ENCODE measurements at regions not wholly inside any gene's neighbourhood (a gene's known extent, or its start where the extent isn't known, plus 50 kb on each side); places are given as distances from the start of the nearest gene placed in this dataset.
A peak's percentile ranks its signal among the peaks of the same experiment; 100 is the strongest.

DNA sequence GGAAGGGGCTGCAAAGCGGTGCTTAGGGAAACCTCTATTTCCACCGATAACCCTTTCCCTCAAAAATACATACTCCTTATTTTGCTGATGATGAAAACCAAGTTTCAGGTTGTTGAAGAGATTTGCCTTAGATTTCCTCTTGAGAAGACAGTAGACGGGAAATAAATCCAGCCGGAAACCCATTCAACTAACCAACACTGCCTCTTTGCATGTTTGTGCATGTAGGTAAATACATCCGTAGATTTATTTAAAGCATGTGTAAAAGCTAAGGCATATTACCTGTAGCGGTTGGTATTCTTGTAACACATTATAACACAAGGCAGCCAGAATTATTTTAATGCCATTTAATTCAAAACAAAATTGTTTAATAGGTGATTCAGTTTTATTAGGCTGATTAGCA is 136.3 kb upstream of the SLC22A23 start:
- no peak for DNase-seq (ENCODE audit: low spot score)

DNA sequence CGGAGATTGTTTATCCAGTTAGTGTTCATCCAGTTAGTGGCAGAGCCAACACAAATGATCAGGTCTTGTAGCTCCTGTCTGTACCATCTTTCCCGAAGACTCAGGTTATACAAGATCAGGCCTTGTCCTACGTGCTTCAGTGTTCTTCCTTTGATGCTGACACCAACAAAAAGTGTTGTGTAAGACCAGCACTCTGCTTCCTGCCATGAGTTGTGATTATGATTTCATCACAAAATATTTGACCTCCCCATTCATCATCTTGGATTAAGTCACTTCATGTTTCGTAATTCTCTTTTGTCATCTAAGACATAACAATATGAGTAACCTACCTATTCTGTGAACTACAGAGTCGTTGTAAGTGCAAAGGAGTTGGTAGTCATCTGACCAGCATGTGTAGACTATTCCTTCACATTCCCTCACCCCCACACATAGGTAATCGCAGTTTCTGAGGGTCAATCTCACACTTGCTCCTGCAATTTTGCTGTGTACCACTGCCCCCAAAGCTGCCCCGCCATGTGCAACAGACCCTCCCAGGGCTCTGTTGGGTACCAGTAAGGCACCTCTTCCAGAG is 135.6 kb upstream of the SLC22A23 start:
- DNase-seq (ENCODE audit: low spot score), result peak; percentile 27

DNA sequence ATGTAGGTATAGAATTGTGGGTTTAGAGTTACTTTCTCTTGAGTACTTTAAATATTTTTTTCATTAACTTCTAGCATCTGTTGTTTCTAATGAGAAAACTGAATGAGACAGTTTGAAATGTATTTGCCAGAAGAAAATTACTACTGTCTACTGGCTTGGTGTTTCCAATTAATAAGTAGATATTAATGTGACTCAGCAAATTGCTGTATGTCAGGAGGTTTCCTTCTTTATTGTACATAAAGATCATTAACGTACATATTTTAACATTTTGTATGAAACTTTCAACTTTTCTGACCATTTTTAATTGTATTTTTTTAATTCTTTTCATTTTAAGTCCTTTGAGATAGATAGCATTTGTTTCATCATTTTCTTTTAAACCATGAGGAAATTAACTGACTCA is 135.1 kb upstream of the SLC22A23 start:
- DNase-seq (ENCODE audit: low spot score), result no peak

DNA sequence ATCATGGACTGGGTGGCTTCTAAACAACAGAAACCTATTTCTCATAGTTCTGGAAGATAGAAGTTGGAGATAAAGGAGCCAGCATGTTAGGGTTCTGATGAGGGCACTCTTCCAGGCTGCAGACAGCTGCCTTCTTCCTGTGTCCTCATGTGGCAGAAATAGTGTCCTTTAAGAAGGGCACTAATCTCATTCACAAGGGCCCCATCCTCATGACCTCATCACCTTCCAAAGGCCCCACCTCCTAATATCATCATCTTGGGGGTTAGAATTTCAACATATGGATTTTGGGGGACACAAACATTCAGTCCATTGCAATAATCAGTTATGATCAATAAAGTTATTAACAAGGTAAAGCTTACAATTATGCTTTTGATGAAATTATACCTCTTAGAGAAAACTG is 130.8 kb upstream of the SLC22A23 start:
- DNase-seq (ENCODE audit: low spot score), result no peak

DNA sequence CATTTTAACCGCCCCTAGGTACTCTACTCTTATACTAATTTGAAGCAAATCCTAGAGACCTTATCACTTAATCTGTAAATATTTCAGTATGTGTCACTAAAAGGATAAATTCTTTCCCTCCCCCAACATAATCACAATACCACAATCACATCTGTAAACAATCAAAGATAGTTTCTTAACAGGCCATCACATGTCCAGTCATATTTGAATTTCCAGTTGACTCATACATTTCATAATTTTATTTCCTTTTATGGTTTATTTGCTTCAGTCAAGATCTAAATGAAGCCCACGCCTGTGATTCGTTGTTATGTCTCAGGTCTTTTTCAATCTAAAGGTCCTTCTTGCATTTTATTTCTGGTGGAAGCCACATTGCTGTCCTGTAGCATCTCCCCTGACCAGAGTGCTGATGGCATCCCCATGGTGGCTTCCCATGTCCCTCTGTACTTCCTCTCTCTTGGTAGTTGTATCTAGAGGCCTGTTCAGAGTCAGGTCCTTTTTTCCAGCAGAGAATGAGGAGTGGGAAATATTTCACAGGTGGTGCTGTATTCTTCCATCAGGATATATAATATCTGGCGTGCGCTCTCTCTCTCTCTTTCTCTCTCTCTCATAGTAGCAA is 128.6 kb upstream of the SLC22A23 start:
- peak; percentile 11 for DNase-seq (ENCODE audit: low spot score)

DNA sequence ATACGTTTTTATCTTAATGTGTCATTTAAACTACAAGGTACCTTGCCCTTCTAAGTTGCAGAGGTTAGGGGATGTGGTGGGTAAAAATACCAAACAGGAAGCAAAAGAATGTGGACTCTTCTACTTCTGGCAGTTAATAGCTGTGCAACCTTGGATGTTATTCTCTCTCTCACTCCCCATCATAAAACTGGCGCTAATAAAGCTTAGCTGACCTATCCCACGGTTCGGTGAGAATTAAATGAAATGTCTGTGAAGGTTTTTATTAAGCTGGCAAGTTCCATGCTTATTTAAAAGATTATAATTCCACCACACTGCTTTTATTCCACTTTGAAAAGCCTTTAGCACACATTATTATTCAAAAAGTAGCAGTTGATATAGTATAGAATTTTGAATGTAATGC is 127.8 kb upstream of the SLC22A23 start:
- DNase-seq (ENCODE audit: low spot score), result no peak

DNA sequence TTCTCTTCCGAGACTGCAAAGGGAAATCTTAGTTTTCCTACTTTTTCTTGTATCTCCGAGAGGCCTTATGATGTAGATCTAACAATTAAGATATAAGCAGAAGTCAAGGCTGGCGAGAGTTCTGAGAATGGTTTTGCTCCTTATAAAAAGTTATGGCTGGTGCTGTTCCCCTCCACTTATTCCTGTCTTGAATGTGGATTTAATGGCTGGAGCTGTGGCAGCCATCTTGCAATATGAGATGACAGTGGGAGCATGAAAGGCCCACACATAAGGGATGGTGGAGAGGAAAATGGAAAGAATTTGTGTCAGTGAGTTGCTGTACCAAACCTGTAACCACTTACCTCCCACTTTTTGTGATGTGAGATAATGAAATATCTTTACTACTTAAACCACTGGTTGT is 124.6 kb upstream of the SLC22A23 start:
- no peak for DNase-seq (ENCODE audit: low spot score)

DNA sequence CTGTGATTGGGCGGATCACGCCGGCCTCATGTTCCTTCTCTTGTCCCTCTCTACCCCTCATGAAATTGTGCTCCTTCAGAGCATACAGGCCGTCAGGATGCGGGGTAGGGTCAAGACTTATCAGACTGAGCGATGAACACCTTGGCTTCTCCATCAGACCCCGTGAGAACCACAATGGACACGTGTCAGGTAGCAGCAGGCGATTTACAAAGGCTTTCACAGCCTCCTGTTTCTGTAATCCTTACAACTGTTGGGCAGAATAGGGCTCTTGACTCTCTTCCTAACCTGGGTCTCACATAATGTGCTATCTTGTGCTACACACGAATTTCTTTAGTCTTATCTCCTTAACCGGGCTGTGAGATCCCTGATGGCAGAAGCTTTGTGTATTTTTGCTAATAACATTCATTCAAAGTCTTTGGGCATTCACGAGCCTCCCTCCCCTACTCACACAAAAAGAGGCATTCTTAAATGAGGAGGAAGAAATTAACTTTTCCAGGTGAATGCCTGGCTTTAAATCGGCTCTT is 122.9 kb upstream of the SLC22A23 start:
- DNase-seq (ENCODE audit: low spot score), result no peak

DNA sequence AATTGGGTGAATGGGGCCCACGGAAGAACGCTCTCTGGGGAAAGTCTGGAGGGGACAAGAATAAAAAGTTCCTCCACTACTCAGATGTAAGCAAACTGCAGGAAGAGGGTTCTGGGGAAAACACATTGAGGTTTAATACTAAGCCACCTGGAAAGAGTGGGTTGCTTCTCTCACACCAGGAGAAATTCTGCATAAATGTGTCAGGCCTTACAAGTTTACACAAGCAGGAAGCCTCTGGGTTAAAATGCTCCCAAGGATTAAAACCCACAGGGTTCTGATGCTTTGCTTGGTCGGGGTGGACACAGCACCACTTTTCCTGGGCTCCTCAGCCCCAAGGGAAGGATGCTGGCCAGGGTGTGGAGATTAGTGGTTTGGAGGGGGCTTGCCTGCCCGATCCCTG is 122.1 kb upstream of the SLC22A23 start:
- DNase-seq (ENCODE audit: low spot score), result no peak

DNA sequence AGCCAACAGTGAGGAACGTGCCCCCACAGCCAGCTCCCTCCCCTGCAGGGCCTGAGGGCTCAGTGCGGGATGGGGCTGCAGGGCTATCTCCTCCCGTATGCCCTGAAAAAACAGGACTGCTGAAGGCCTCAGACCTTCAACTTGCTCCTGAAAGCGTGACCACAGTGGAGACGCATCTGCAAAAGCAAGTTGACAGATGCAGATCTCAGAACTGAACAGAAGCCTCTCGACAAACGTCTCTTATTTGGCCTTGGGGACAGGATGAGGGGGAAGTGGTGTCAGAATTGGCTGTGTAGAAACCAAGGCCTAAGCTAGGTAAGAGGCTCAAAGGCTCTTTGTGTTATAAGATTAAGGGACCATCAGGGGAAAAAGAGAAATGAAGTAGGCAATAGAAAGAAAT is 120.7 kb upstream of the SLC22A23 start:
- DNase-seq (ENCODE audit: low spot score), result no peak

DNA sequence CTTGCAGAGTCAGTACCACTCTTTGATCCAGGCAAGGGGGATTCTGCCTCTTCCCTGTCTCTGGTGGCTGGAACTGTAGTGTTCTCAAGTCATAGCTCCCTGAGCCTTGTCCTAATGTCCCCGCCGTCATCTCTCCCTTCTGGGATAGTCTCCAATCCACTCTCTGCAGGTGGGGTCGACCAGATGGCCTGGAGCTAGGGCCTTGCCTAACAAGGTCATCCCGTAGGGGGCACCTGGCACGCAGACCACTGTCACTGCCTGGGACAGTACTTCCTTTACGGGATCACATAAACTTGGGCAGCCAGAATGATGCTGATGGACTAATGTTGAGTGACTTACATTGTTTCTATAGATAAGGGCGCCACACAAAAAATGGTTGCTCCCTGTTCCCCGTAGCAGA is 118.9 kb upstream of the SLC22A23 start:
- no peak for DNase-seq (ENCODE audit: low spot score)

DNA sequence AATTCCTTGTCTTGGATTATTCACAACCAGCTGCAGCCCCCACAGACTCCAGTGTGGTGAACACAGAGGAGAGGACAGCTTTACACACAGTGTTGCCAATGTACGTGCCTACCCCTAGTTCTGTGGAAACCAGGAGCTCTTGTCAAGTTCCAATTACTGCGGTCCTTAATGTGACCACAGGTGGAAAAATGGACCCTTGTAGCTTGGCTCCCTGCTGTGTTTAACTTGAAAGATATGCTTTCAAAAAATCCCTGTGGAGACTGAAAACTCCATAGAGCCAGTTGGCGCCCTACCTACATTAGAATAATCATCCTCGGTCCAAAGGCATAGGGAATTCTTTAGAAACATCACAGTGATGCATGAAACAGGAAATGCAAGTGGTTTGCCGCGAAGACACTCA is 118.3 kb upstream of the SLC22A23 start:
- DNase-seq (ENCODE audit: low spot score), result no peak

DNA sequence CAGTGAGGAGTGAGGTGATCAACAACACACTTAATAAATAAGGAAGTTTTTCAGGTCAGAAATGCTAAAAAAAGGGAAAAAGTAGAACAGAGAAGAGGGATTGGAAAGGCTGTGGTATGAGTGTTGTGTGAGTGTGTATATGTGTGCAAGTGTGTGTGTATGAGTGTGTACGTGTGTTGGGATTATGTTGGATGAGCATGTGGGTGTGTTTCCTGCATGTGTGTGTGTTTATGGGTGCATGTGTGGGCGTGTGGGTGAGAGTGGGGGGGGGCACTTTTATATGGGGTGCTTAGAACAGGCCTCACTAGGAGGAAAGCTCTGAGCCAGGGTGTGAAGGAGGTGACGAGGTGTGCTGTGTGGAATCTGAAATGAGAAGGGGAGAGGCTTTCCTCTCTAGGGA is 116.8 kb upstream of the SLC22A23 start:
- no peak for DNase-seq (ENCODE audit: low spot score)

DNA sequence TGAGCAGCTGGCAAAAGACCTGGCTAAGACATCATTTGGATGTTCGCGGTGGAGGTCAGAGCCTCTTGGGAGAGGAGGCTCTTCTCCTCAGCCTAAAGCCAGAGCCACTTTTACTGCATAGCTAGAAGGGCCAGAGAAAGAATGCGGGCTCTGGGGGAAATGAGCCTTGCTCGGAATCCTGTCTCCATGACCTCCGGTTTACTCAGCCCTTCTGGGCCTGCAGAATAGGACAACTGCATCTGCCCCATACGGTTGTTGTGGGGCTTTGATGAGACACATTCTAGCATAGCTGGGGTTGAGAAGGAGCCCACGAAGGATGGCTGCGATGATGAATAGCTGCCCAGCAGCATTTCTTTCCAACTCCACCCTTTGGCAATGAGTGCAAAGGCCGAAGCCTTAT is 115.0 kb upstream of the SLC22A23 start:
- no peak for DNase-seq (ENCODE audit: low spot score)

DNA sequence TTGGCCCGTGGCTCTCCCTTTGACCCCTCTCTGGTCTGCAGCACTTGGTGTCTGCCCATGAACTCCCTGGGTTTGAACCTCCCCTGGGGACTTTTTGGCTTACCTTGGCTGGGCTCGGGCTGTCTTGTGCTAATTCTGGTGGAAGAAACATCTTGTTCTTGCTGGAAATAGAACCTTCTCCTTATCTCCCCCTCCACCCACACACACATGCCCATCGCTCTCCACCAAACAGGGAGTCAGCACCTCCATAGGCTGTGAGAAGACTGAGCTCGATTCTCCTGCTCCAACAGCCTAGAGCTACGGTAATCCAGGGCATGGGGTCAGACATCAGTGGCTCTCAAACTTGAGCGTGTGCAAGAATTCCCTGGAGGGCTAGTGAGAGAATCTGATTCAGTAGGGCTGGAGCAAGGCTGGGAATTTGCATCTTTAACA is 114.4 kb upstream of the SLC22A23 start:
- no peak for DNase-seq (ENCODE audit: low spot score)

DNA sequence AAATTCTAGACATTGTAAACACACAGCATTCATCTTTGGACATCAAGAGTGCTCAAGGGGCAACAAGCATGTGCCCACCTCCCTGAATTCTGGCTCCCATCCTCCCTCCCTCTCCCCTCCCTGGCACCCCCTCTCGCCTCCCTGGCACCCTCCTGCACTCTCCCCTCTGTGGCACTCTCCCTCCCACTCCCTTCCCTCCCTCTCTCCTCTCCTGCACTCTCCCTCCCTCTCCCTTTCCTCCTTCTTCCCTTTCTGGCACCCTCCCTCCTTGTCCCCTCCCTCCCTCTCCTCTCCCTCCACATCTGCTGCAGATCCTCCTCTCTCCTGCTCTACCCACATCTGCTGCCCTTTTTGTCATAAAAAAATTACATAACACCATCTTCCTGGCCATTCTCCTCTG is 113.0 kb upstream of the SLC22A23 start:
- no peak for DNase-seq (ENCODE audit: low spot score)

DNA sequence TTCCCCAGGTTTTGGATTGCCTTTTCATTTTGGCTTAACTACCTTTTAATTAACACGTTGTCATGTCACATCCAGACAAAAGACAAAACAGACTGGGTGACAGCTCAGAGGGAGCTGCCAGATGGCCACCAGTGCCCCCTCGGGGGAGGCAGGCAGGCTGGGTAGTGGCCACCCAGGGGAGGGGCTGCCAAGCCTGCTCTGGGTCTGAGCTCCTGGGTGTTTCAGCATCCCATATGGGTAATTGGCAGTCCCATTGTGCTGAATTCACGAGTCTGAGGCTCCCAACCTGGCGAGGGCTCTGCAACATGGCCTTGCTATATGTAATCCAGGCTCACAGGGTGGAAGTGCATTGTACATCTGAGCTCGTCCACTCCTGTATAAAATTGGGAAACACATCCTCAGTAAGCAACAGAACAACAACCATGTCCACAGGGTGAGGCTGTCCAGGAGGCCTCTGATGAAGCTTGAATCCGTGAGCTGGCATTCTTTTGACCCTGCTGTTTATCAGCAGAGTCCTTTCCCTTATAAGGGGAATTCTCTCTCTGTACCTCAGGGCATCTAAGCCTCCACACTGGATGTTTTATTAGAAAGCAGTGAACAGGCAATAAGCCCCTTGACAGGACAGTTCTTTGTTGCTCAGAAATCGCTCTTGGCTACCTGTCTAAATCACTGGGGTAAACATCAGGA is 111.7 kb upstream of the SLC22A23 start:
- no peak for DNase-seq (ENCODE audit: low spot score)

DNA sequence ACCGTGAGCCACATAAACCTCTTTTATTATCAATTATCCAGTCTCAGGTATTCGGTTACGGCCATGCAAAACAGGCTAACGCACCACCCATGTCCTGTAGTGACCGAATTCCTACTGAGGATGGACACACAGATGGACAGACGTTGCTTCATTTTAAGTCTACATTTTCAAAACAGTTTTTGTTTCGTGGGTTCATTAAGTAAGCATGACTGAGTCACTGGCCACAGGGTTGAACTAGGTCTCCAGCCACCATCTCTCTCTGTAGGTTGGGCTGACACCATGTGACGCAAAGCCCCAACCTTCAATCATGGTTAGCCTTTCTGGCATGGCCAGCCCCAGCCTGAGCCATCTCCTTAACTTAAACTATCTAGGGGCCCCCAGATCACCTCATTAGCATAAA is 110.0 kb upstream of the SLC22A23 start:
- no peak for DNase-seq (ENCODE audit: low spot score)

DNA sequence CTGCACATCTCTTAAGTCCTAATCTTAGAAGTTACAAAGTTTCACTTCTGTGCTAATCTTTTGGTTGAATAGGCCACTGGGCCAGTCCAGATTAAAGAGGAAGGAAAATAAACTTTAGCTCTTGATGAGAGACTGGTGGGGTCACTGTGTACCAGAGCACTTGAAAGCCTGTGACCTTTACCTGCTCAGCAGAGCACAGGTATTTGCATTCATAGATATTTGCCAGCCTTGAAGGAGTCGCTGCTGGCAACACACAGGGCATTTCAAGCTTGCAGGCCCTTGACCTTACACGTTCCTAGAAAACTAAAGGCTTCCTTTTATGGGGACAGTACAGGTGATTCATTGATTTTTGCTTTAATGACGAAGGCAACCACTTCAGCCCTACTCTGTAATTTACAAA is 108.4 kb upstream of the SLC22A23 start:
- no peak for DNase-seq (ENCODE audit: low spot score)

DNA sequence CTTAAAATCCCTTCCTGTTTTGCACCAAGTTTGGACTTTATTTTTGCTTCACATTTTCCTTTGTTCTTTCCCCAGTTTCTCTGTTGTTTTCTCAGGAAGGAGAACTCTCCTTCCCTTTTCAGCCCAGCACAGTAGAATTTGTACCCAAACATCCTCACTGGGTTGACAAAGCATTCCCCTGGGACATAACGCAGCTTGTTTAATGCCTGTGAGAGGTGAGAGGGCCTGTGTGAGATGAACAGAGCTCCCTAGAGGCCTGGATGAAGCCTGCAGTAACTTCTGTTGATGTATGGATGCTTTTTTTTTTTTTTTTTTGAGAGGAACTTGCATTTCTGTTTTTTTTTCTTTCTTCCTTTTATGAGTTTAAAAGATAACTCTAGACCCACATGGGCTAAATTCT is 104.9 kb upstream of the SLC22A23 start:
- DNase-seq (ENCODE audit: low spot score), result no peak

DNA sequence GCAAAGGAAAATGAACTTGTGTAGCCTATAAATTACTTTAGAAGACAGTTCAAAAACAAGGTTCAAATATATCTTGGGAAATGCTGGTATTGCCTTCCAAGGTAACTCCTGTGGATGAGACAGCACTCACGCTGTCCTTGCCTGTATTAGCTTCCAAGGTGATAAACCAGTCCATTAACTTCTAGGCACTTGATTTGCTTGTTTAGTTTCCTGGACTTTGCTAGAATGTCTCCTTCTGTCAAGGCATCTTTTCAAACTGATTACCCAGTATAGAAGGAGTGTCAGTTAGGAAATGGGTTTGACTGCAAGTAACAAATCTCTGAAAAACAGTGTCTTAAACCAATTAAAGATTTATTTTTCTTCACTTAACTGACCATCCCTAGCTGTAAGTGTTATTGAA is 103.4 kb upstream of the SLC22A23 start:
- no peak for DNase-seq (ENCODE audit: low spot score)

DNA sequence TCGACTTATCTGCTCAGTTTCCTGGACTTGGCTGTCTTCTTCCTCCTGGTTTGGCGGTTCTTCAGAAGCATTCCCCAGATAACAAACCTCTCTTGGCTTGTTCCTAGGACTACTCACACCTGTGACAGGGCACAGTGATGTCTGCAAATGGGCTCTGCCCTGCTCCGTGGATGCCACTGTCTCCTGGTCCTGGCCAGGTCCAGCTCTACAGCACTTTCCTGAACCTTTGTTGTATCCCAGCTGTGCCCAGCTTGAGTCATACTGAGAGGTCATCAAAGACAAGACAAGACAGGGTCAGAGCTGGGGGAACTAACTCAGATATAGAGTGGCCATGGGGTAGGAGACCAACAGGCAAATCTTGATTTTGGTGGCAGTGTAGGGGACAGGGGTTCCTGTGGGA is 102.7 kb upstream of the SLC22A23 start:
- no peak for DNase-seq (ENCODE audit: low spot score)

DNA sequence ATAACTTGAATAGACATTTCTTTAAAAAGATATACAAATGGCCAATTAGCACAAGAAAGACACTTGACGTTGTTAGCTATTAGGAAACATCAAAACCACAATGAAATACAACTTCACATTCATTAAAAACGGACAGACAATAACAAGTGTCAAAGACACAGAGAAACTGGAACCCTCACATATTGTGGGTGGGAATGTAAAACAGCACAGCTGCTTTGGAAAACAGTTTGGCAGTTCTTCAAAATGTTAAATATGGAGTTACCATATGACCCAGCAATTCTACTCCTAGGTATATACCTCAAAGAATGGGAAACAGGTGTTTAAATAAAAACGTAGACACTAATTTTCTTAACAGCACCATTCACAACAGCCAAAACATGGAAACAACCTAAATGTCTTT is 100.5 kb upstream of the SLC22A23 start:
- no peak for DNase-seq (ENCODE audit: low spot score)

DNA sequence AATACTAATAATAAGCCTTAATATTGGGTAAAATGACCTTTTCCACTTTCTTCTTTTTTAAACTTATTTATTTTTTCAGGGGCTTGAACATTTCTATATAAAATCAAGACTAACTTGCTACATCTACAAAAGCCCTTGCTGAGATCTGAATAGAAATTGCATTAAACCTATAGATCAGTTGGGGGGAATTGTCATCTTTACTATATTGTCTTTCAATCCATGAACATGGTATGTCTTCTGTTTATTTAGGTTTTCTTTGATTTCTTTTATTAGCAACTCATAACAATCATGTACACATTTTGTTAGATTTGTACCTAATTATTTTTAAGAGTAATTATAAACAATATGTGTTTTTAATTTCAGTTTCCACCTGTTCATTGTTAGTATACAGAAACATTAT is 96.4 kb upstream of the SLC22A23 start:
- no peak for DNase-seq (ENCODE audit: low spot score)
